ENCODE measurements at regions not wholly inside any gene's neighbourhood (a gene's known extent, or its start where the extent isn't known, plus 50 kb on each side); places are given as distances from the start of the nearest gene placed in this dataset.
"Not testable (repeated sequence)": the region's sequence is repeated elsewhere in the genome, so short reads cannot be mapped to it uniquely, and the experiment has no call there.

GRCh38 chr21:5123655-5124054, 5397.7 kb upstream of the TPTE start:
- H3K27ac Mint-ChIP-seq; H3K4me3 Mint-ChIP-seq; H3K9me3 Mint-ChIP-seq; H3K4me1 Mint-ChIP-seq (ENCODE audit: low read depth); H3K36me3 Mint-ChIP-seq (ENCODE audit: low read depth); H3K27me3 Mint-ChIP-seq (ENCODE audit: low read depth): not testable (repeated sequence)

- H3K4me1 Mint-ChIP-seq (ENCODE audit: low read depth); H3K36me3 Mint-ChIP-seq (ENCODE audit: low read depth); H3K27ac Mint-ChIP-seq: not testable (repeated sequence)
Measured at GRCh38 chr21:5128261-5128660, 5393.1 kb upstream of the TPTE start.

GRCh38 chr21:5133824-5134223, 5387.6 kb upstream of the TPTE start:
- H3K27me3 Mint-ChIP-seq (ENCODE audit: low read depth); H3K4me1 Mint-ChIP-seq (ENCODE audit: low read depth); H3K36me3 Mint-ChIP-seq (ENCODE audit: low read depth); H3K27ac Mint-ChIP-seq; H3K9me3 Mint-ChIP-seq; H3K4me3 Mint-ChIP-seq: not testable (repeated sequence)

More at GRCh38 chr21:5128261-5128660, 5393.1 kb upstream of the TPTE start:
- not testable (repeated sequence) for H3K9me3 Mint-ChIP-seq; H3K27me3 Mint-ChIP-seq (ENCODE audit: low read depth)
- H3K4me3 Mint-ChIP-seq: peak overlapping the region; percentile 28

- H3K4me1 Mint-ChIP-seq (ENCODE audit: low read depth); H3K9me3 Mint-ChIP-seq; H3K4me3 Mint-ChIP-seq; H3K27ac Mint-ChIP-seq; H3K27me3 Mint-ChIP-seq (ENCODE audit: low read depth); H3K36me3 Mint-ChIP-seq (ENCODE audit: low read depth): not testable (repeated sequence)
Measured at GRCh38 chr21:5136406-5136805, 5385.0 kb upstream of the TPTE start.

- H3K36me3 Mint-ChIP-seq (ENCODE audit: low read depth); H3K27ac Mint-ChIP-seq; H3K27me3 Mint-ChIP-seq (ENCODE audit: low read depth); H3K4me1 Mint-ChIP-seq (ENCODE audit: low read depth); H3K9me3 Mint-ChIP-seq; H3K4me3 Mint-ChIP-seq: not testable (repeated sequence)
Measured at GRCh38 chr21:5137006-5137405, 5384.4 kb upstream of the TPTE start.

- not testable (repeated sequence) for H3K4me1 Mint-ChIP-seq (ENCODE audit: low read depth); H3K36me3 Mint-ChIP-seq (ENCODE audit: low read depth); H3K4me3 Mint-ChIP-seq; H3K27me3 Mint-ChIP-seq (ENCODE audit: low read depth); H3K9me3 Mint-ChIP-seq; H3K27ac Mint-ChIP-seq
Measured at GRCh38 chr21:5138687-5139086, 5382.7 kb upstream of the TPTE start.

GRCh38 chr21:5139528-5139927, 5381.9 kb upstream of the TPTE start:
- H3K36me3 Mint-ChIP-seq (ENCODE audit: low read depth); H3K4me1 Mint-ChIP-seq (ENCODE audit: low read depth); H3K27ac Mint-ChIP-seq; H3K27me3 Mint-ChIP-seq (ENCODE audit: low read depth); H3K4me3 Mint-ChIP-seq; H3K9me3 Mint-ChIP-seq: not testable (repeated sequence)

GRCh38 chr21:5143011-5143410, 5378.4 kb upstream of the TPTE start:
- not testable (repeated sequence) for H3K27ac Mint-ChIP-seq; H3K27me3 Mint-ChIP-seq (ENCODE audit: low read depth); H3K4me1 Mint-ChIP-seq (ENCODE audit: low read depth); H3K36me3 Mint-ChIP-seq (ENCODE audit: low read depth); H3K9me3 Mint-ChIP-seq; H3K4me3 Mint-ChIP-seq

GRCh38 chr21:5144731-5145130, 5376.7 kb upstream of the TPTE start:
- H3K4me1 Mint-ChIP-seq (ENCODE audit: low read depth); H3K9me3 Mint-ChIP-seq; H3K36me3 Mint-ChIP-seq (ENCODE audit: low read depth): not testable (repeated sequence)

GRCh38 chr21:5147685-5148084, 5373.7 kb upstream of the TPTE start:
- not testable (repeated sequence) for H3K9me3 Mint-ChIP-seq; H3K4me3 Mint-ChIP-seq; H3K27ac Mint-ChIP-seq; H3K27me3 Mint-ChIP-seq (ENCODE audit: low read depth); H3K36me3 Mint-ChIP-seq (ENCODE audit: low read depth); H3K4me1 Mint-ChIP-seq (ENCODE audit: low read depth)

More at GRCh38 chr21:5144731-5145130, 5376.7 kb upstream of the TPTE start:
- not testable (repeated sequence) for H3K27ac Mint-ChIP-seq; H3K27me3 Mint-ChIP-seq (ENCODE audit: low read depth); H3K4me3 Mint-ChIP-seq

- H3K4me3 Mint-ChIP-seq; H3K36me3 Mint-ChIP-seq (ENCODE audit: low read depth); H3K4me1 Mint-ChIP-seq (ENCODE audit: low read depth); H3K27ac Mint-ChIP-seq; H3K9me3 Mint-ChIP-seq; H3K27me3 Mint-ChIP-seq (ENCODE audit: low read depth): not testable (repeated sequence)
Measured at GRCh38 chr21:5149222-5149621, 5372.2 kb upstream of the TPTE start.

- not testable (repeated sequence) for H3K27me3 Mint-ChIP-seq (ENCODE audit: low read depth); H3K9me3 Mint-ChIP-seq; H3K4me1 Mint-ChIP-seq (ENCODE audit: low read depth); H3K4me3 Mint-ChIP-seq; H3K27ac Mint-ChIP-seq; H3K36me3 Mint-ChIP-seq (ENCODE audit: low read depth)
Measured at GRCh38 chr21:5153842-5154640, 5367.3 kb upstream of the TPTE start.

GRCh38 chr21:5154641-5154982, 5366.8 kb upstream of the TPTE start:
- not testable (repeated sequence) for H3K9me3 Mint-ChIP-seq; H3K27ac Mint-ChIP-seq; H3K4me3 Mint-ChIP-seq; H3K4me1 Mint-ChIP-seq (ENCODE audit: low read depth); H3K27me3 Mint-ChIP-seq (ENCODE audit: low read depth); H3K36me3 Mint-ChIP-seq (ENCODE audit: low read depth)

GRCh38 chr21:5162693-5163574, 5358.4 kb upstream of the TPTE start:
- H3K4me1 Mint-ChIP-seq (ENCODE audit: low read depth); H3K9me3 Mint-ChIP-seq; H3K27ac Mint-ChIP-seq; H3K36me3 Mint-ChIP-seq (ENCODE audit: low read depth); H3K27me3 Mint-ChIP-seq (ENCODE audit: low read depth); H3K4me3 Mint-ChIP-seq: not testable (repeated sequence)

GRCh38 chr21:5165829-5166228, 5355.6 kb upstream of the TPTE start:
- not testable (repeated sequence) for H3K4me1 Mint-ChIP-seq (ENCODE audit: low read depth); H3K9me3 Mint-ChIP-seq; H3K27ac Mint-ChIP-seq; H3K36me3 Mint-ChIP-seq (ENCODE audit: low read depth); H3K4me3 Mint-ChIP-seq; H3K27me3 Mint-ChIP-seq (ENCODE audit: low read depth)
